Stomach (tissue), 4 donors: ENCODE measurements at regions not wholly inside any gene's neighbourhood (a gene's known extent, or its start where the extent isn't known, plus 50 kb on each side); places are given as distances from the start of the nearest gene placed in this dataset.

Experiments used
- CTCF ChIP-seq, 7 experiments: fragments of 450-650 bp in 4 of 7; fragments of 200-600 bp in 3 of 7; sonication (generic) in 3 of 7; IDR thresholded peaks; one replicate each; pipeline ENCODE4 v1.5.1; 2016 to 2019; ENCODE audit warnings: antibody characterized with exemption in 7 of 7, control low read depth in 2 of 7, mild to moderate bottlenecking in 1 of 7
- POLR2A ChIP-seq, 4 donors: fragments of 450-650 bp; IDR thresholded peaks; one replicate each; pipeline ENCODE4 v1.6.1; 2016; ENCODE audit warnings: antibody characterized with exemption in 4 of 4, control low read depth in 2 of 4, mild to moderate bottlenecking in 1 of 4, moderate library complexity in 1 of 4
- POLR2AphosphoS5 ChIP-seq, 3 donors: sonication (generic); formaldehyde crosslinking; IDR thresholded peaks; one replicate each; pipeline ENCODE4 v1.6.1; 2016; ENCODE audit warnings: antibody characterized with exemption in 3 of 3

- TF ChIP-seq CTCF (IDR thresholded peaks at IDR 0.05), result no peak
- TF ChIP-seq POLR2A (IDR thresholded peaks at IDR 0.05), result no peak
- no peak for TF ChIP-seq POLR2AphosphoS5 (IDR thresholded peaks at IDR 0.05)
Observed at GRCh38 chr16:35748621-35749252, 2289.3 kb downstream of the TP53TG3F start.
